ENCODE measurements at regions not wholly inside any gene's neighbourhood (a gene's known extent, or its start where the extent isn't known, plus 50 kb on each side); places are given as distances from the start of the nearest gene placed in this dataset.
"Not testable (repeated sequence)": the region's sequence is repeated elsewhere in the genome, so short reads cannot be mapped to it uniquely, and the experiment has no call there.

GRCh38 chr1:181251001-181251712, 162.7 kb downstream of the IER5 start:
- Histone ChIP-seq H3K27me3 (ENCODE audit: control insufficient read depth in 3 of 3, insufficient read depth in 3 of 3, low read length in 3 of 3) (no peaks in the 10 kb centered on the region), H3K36me3 (ENCODE audit: control insufficient read depth in 3 of 3, insufficient read depth in 3 of 3, low read length in 3 of 3) (no peaks in the 10 kb centered on the region), H3K4me3 (ENCODE audit: low read length in 3 of 3) (no peak overlapping the region), H3K9me3 (ENCODE audit: control insufficient read depth in 3 of 3, low read length in 3 of 3) (no peaks in the 10 kb centered on the region), H3K4me1 (ENCODE audit: control insufficient read depth in 3 of 3, insufficient read depth in 3 of 3, low read length in 3 of 3) (peaks cover 0 to 3% (median 0%) of the 10 kb centered on the region in 3 donors), H3K27ac (ENCODE audit: low read depth, low read length) (no peak overlapping the region), H3K9ac (ENCODE audit: low read depth in 1 of 3, low read length in 3 of 3) (no peak overlapping the region)

DNA sequence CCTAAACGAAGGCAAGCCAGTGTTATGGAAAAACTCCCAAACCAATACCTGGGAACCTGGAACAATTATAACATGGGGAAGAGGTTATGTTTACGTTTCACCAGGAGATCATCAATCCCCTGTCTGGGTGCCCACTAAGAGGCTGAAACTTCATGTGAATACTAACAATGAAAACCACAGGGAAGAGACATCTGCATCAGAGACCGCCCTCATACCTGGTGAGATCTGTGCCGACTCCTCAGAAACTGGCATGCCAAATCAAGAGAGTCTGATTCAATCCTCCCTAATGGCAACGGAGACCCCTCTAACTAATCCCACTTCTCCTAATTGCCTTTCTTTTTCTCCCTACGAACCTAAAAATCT, 163.2 kb downstream of the IER5 start:
- Histone ChIP-seq H3K27ac (ENCODE audit: low read depth, low read length) (no peak overlapping the region), H3K27me3 (ENCODE audit: control insufficient read depth in 3 of 3, insufficient read depth in 3 of 3, low read length in 3 of 3) (no peaks in the 10 kb centered on the region), H3K9ac (ENCODE audit: low read depth in 1 of 3, low read length in 3 of 3) (no peak overlapping the region), H3K9me3 (ENCODE audit: control insufficient read depth in 3 of 3, low read length in 3 of 3) (no peaks in the 10 kb centered on the region), H3K4me1 (ENCODE audit: control insufficient read depth in 3 of 3, insufficient read depth in 3 of 3, low read length in 3 of 3) (peaks cover 0 to 3% (median 0%) of the 10 kb centered on the region in 3 donors), H3K4me3 (ENCODE audit: low read length in 3 of 3) (no peak overlapping the region), H3K36me3 (ENCODE audit: control insufficient read depth in 3 of 3, insufficient read depth in 3 of 3, low read length in 3 of 3) (no peaks in the 10 kb centered on the region)

GRCh38 chr1:181253601-181254000, 165.1 kb downstream of the IER5 start:
- not testable (repeated sequence) for H3K9ac ChIP-seq (ENCODE audit: low read depth in 1 of 3, low read length in 3 of 3); H3K4me3 ChIP-seq (ENCODE audit: low read length in 3 of 3); H3K27me3 ChIP-seq (ENCODE audit: control insufficient read depth in 3 of 3, insufficient read depth in 3 of 3, low read length in 3 of 3); H3K4me1 ChIP-seq (ENCODE audit: control insufficient read depth in 3 of 3, insufficient read depth in 3 of 3, low read length in 3 of 3); H3K27ac ChIP-seq (ENCODE audit: low read depth, low read length); H3K9me3 ChIP-seq (ENCODE audit: control insufficient read depth in 3 of 3, low read length in 3 of 3); H3K36me3 ChIP-seq (ENCODE audit: control insufficient read depth in 3 of 3, insufficient read depth in 3 of 3, low read length in 3 of 3)

GRCh38 chr1:181255270-181255929, 166.9 kb downstream of the IER5 start:
- no peak overlapping the region for H3K4me3 ChIP-seq (ENCODE audit: low read length in 3 of 3)
- H3K27me3 ChIP-seq (ENCODE audit: control insufficient read depth in 3 of 3, insufficient read depth in 3 of 3, low read length in 3 of 3) = peaks cover 0 to 9% (median 1%) of the 10 kb centered on the region in 3 donors
- no peaks in the 10 kb centered on the region for H3K36me3 ChIP-seq (ENCODE audit: control insufficient read depth in 3 of 3, insufficient read depth in 3 of 3, low read length in 3 of 3)
- no peak overlapping the region for H3K9ac ChIP-seq (ENCODE audit: low read depth in 1 of 3, low read length in 3 of 3)
- H3K4me1 ChIP-seq (ENCODE audit: control insufficient read depth in 3 of 3, insufficient read depth in 3 of 3, low read length in 3 of 3) = peaks cover 0 to 3% (median 0%) of the 10 kb centered on the region in 3 donors
- no peaks in the 10 kb centered on the region for H3K9me3 ChIP-seq (ENCODE audit: control insufficient read depth in 3 of 3, low read length in 3 of 3)
- H3K27ac ChIP-seq (ENCODE audit: low read depth, low read length) = no peak overlapping the region

DNA sequence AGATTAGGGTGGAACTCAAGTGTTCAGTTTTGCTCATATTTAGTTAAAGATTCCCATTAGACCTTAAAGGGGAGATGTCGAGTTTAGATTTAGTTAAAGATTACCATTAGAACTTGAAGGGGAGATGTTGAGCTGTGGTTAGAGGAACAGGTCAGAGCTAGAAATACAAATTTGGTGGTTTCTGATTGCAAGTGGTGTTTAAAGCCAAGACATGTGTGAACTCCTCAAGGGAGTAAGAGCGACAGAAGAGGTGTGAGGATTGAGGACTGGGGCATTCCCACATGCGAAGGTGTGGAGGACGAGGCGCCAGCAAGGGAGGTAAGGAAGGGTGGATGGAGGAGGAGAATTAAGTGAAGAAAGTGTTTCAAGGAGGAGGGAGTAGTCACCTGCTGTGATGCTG, 168.6 kb downstream of the IER5 start:
- Histone ChIP-seq H3K4me1 (ENCODE audit: control insufficient read depth in 3 of 3, insufficient read depth in 3 of 3, low read length in 3 of 3) (no peaks in the 10 kb centered on the region), H3K9me3 (ENCODE audit: control insufficient read depth in 3 of 3, low read length in 3 of 3) (no peaks in the 10 kb centered on the region), H3K27ac (ENCODE audit: low read depth, low read length) (no peak overlapping the region), H3K27me3 (ENCODE audit: control insufficient read depth in 3 of 3, insufficient read depth in 3 of 3, low read length in 3 of 3) (peaks cover 0 to 12% (median 9%) of the 10 kb centered on the region in 3 donors), H3K4me3 (ENCODE audit: low read length in 3 of 3) (no peak overlapping the region), H3K9ac (ENCODE audit: low read depth in 1 of 3, low read length in 3 of 3) (no peak overlapping the region), H3K36me3 (ENCODE audit: control insufficient read depth in 3 of 3, insufficient read depth in 3 of 3, low read length in 3 of 3) (no peaks in the 10 kb centered on the region)

DNA sequence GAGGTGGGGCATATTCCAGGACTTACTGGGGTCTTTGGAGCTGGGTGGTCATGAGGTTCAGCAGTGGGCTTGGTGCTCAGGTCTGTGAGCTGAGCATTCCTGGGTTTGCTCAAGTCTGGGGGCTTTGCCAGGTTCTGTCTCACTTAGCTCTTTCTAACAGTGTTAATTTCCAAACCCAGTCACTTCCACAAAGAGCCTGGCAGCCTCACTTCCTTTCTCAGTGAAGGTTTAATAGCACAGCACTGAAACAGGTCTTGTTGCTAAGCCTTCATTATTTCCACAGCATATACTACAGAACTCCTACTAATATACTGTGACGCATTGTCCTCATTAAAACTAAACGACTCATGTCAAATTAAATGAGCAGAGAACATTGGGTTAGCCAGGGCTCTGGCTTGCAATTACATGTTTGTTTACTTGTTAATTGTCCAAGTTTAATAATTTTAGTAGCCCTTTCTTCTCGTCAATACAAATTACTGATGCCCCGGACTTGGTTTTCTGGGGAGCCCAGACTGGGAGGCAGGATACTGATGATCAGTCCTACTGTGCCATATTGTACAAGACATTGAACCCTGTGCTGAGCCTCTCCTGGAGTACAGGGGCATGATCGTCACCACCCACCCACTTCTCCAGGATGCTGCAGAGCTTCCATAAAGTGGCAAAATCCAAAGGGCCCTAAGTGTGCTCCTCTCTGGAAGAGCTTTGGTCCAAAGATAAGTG, 170.7 kb downstream of the IER5 start:
- H3K36me3 ChIP-seq (ENCODE audit: control insufficient read depth in 3 of 3, insufficient read depth in 3 of 3, low read length in 3 of 3) = no peaks in the 10 kb centered on the region
- H3K9ac ChIP-seq (ENCODE audit: low read depth in 1 of 3, low read length in 3 of 3) = no peak overlapping the region
- H3K4me3 ChIP-seq (ENCODE audit: low read length in 3 of 3) = no peak overlapping the region
- no peaks in the 10 kb centered on the region for H3K9me3 ChIP-seq (ENCODE audit: control insufficient read depth in 3 of 3, low read length in 3 of 3)
- peaks cover 0 to 12% (median 9%) of the 10 kb centered on the region in 3 donors for H3K27me3 ChIP-seq (ENCODE audit: control insufficient read depth in 3 of 3, insufficient read depth in 3 of 3, low read length in 3 of 3)
- no peak overlapping the region for H3K27ac ChIP-seq (ENCODE audit: low read depth, low read length)
- H3K4me1 ChIP-seq (ENCODE audit: control insufficient read depth in 3 of 3, insufficient read depth in 3 of 3, low read length in 3 of 3) = no peaks in the 10 kb centered on the region

GRCh38 chr1:181260271-181260670, 171.8 kb downstream of the IER5 start:
- no peaks in the 10 kb centered on the region for H3K9me3 ChIP-seq (ENCODE audit: control insufficient read depth in 3 of 3, low read length in 3 of 3)
- H3K9ac ChIP-seq (ENCODE audit: low read depth in 1 of 3, low read length in 3 of 3) = no peak overlapping the region
- H3K27me3 ChIP-seq (ENCODE audit: control insufficient read depth in 3 of 3, insufficient read depth in 3 of 3, low read length in 3 of 3) = peaks cover 0 to 12% (median 9%) of the 10 kb centered on the region in 3 donors
- H3K4me1 ChIP-seq (ENCODE audit: control insufficient read depth in 3 of 3, insufficient read depth in 3 of 3, low read length in 3 of 3) = no peaks in the 10 kb centered on the region
- no peak overlapping the region for H3K4me3 ChIP-seq (ENCODE audit: low read length in 3 of 3)
- H3K36me3 ChIP-seq (ENCODE audit: control insufficient read depth in 3 of 3, insufficient read depth in 3 of 3, low read length in 3 of 3) = no peaks in the 10 kb centered on the region
- no peak overlapping the region for H3K27ac ChIP-seq (ENCODE audit: low read depth, low read length)

- no peaks in the 10 kb centered on the region for H3K4me1 ChIP-seq (ENCODE audit: control insufficient read depth in 3 of 3, insufficient read depth in 3 of 3, low read length in 3 of 3)
Measured at GRCh38 chr1:181260994-181261393, 172.5 kb downstream of the IER5 start.

DNA sequence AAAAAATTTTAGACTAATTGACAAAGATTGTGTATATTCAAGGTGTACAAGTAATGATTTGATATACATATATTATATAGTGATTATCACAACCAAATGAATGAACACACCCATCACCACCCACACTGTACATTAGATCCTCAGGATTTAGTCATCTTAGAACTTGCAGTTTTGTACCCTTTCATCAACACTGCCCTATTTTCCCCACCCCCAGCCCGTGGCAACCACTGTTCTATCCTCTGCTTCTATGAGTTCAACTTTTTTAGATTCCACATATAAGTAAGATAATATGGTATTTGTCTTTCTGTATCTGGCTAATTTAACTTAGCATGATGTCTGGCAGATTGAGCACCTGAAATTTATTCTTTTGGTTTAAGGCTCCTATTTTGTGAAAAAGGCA, 173.6 kb downstream of the IER5 start:
- H3K9ac ChIP-seq (ENCODE audit: low read depth in 1 of 3, low read length in 3 of 3) = no peak overlapping the region

More at GRCh38 chr1:181260994-181261393, 172.5 kb downstream of the IER5 start:
- Histone ChIP-seq H3K27me3 (ENCODE audit: control insufficient read depth in 3 of 3, insufficient read depth in 3 of 3, low read length in 3 of 3) (peaks cover 0 to 12% (median 9%) of the 10 kb centered on the region in 3 donors), H3K36me3 (ENCODE audit: control insufficient read depth in 3 of 3, insufficient read depth in 3 of 3, low read length in 3 of 3) (no peaks in the 10 kb centered on the region), H3K9me3 (ENCODE audit: control insufficient read depth in 3 of 3, low read length in 3 of 3) (no peaks in the 10 kb centered on the region), H3K4me3 (ENCODE audit: low read length in 3 of 3) (no peak overlapping the region), H3K27ac (ENCODE audit: low read depth, low read length) (no peak overlapping the region), H3K9ac (ENCODE audit: low read depth in 1 of 3, low read length in 3 of 3) (no peak overlapping the region)

DNA sequence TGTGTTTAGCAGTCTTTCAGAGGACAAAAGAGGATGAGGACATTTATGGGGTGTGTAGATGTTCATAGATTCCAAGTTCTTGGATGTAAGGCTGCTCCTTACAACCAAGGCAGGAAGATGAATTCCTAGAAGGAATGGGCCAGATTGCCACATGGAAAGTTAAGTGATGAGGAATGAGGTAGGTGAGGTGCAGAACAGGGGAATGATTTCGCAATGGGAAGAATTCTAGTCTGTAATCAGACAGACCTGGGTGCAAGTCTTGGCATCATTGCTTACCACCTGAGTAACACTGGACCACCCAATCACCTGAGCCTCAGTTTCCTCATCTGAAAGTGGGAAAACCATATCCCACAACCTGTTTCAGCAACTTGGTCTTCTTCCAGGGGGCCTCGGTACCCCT, 174.9 kb downstream of the IER5 start:
- no peaks in the 10 kb centered on the region for H3K4me1 ChIP-seq (ENCODE audit: control insufficient read depth in 3 of 3, insufficient read depth in 3 of 3, low read length in 3 of 3)
- no peak overlapping the region for H3K9ac ChIP-seq (ENCODE audit: low read depth in 1 of 3, low read length in 3 of 3)
- H3K27ac ChIP-seq (ENCODE audit: low read depth, low read length) = no peak overlapping the region
- H3K4me3 ChIP-seq (ENCODE audit: low read length in 3 of 3) = no peak overlapping the region
- no peaks in the 10 kb centered on the region for H3K9me3 ChIP-seq (ENCODE audit: control insufficient read depth in 3 of 3, low read length in 3 of 3)
- H3K27me3 ChIP-seq (ENCODE audit: control insufficient read depth in 3 of 3, insufficient read depth in 3 of 3, low read length in 3 of 3) = peaks cover 0 to 9% (median 7%) of the 10 kb centered on the region in 3 donors
- no peaks in the 10 kb centered on the region for H3K36me3 ChIP-seq (ENCODE audit: control insufficient read depth in 3 of 3, insufficient read depth in 3 of 3, low read length in 3 of 3)

More for the DNA sequence above, 173.6 kb downstream of the IER5 start:
- no peak overlapping the region for H3K27ac ChIP-seq (ENCODE audit: low read depth, low read length)
- no peak overlapping the region for H3K4me3 ChIP-seq (ENCODE audit: low read length in 3 of 3)
- peaks cover 0 to 12% (median 9%) of the 10 kb centered on the region in 3 donors for H3K27me3 ChIP-seq (ENCODE audit: control insufficient read depth in 3 of 3, insufficient read depth in 3 of 3, low read length in 3 of 3)
- H3K9me3 ChIP-seq (ENCODE audit: control insufficient read depth in 3 of 3, low read length in 3 of 3) = no peaks in the 10 kb centered on the region
- H3K4me1 ChIP-seq (ENCODE audit: control insufficient read depth in 3 of 3, insufficient read depth in 3 of 3, low read length in 3 of 3) = no peaks in the 10 kb centered on the region
- no peaks in the 10 kb centered on the region for H3K36me3 ChIP-seq (ENCODE audit: control insufficient read depth in 3 of 3, insufficient read depth in 3 of 3, low read length in 3 of 3)

Measured in skeletal muscle tissue (tissue), 3 donors.